Right lung (tissue), 2 donors: ENCODE measurements at regions not wholly inside any gene's neighbourhood (a gene's known extent, or its start where the extent isn't known, plus 50 kb on each side); places are given as distances from the start of the nearest gene placed in this dataset.

Experiments used
- DNase-seq, 2 donors: peaks; one replicate each; pipeline ENCODE4 v3.0.0-alpha.2; 2013

DNA sequence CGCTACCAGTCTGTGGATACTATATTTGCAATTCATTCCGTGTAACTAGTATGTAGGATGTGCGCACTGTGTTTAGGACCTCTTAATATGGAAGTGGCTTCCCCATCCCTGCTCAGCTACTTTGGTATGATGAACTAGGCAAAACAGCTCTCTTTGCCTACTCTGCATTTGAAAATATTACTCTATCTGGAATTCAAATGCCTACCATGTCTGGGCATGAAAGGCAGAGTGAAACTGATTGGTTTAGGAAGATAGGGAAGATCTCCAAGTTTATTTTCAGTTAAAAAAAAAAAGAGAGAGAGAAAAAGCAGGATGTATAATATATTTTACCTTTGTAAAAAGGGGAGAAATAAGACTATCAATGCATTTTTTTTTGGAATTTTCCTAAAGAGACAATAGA lies 74.1 kb upstream of the ELL2 start:
- DNase-seq = no peak

DNA sequence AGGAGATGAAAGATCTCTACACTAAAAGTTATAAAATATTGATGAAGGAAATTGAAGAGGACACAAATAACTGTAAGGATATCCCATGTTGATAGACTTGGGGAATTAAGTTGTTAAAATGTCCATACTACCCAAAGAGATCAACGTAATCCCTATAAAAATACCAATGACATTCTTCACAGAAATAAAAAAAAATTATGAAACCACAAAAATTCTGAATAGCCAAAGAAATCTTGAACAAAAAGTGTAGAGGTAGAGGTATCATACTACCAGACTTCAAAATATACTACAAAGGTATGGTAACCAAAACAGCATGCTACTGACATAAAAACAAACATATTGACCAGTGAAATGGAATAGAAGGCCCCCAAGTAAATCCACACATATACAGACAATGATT lies 71.5 kb upstream of the ELL2 start:
- no peak for DNase-seq

- no peak for DNase-seq
Observed at GRCh38 chr5:96031811-96032261, 70.2 kb upstream of the ELL2 start.

DNA sequence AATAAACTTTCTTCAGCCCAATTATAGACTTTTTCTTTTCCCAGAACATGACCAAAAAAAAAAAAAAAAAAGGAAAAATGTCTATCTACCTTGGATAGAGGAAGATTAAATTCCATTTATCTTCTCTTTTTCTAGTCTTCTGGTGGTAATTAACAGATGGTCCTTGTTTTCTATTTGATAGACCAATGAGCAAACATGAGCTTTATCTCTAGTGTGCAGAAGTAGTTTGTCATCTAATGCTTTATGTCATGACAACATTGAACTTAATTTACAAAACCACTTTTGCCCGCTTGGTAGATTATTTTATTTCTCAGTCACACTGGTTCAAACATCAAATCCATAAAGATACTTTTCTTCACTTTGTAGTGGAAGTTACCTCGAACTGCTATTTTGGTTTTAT lies 69.5 kb upstream of the ELL2 start:
- no peak for DNase-seq

DNA sequence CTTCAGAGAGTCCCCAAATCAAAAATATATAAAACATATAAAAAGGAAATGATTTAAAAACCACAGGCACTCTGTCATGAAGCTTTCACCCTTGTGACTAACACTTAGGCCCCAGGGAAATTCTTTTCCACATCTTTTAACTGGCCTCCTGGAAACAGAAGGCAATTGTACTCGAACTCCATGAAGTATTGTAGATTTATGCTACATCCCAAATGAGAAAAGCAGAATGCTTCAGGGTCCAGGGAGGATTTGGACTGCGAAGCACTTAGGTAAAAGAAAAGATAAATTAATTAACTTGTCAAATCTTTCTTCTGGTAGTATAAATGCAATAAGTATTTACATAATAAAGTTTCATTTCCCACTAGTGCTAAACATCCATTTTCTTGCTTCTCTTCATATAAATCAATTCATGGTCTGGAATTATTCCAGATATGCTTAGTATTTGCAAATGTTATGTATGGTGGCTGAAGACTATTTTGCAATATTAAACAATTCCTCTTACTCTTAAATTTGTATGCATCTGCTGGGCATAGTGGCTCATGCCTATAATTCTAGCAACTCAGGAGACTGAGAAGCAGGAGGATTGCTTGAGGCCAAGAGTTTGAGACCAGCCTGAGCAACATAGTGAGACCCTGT lies 64.9 kb upstream of the ELL2 start:
- no peak for DNase-seq

- no peak for DNase-seq
Observed at GRCh38 chr5:96024683-96025475, 63.2 kb upstream of the ELL2 start.

DNA sequence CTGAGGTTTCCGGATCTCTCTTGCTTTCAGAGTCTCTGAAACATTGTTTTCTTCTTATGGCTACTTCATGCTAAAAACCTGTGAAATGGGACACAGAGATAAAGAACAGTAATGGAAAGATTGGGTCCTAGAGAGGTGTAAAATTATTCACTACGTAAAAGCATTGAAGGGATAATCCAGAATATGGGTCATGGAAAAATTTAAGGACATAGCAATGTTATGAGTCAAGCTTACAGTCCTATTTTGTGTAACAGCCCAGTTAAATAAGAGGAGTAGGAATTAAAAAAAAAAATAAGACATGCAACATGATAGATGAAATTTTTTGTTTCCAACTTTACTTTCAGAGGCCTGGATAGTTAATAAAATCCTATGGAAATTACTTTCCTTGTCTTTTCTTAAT lies 61.9 kb upstream of the ELL2 start:
- no peak for DNase-seq

GRCh38 chr5:96022971-96023370 lies 61.3 kb upstream of the ELL2 start:
- DNase-seq = no peak

DNA sequence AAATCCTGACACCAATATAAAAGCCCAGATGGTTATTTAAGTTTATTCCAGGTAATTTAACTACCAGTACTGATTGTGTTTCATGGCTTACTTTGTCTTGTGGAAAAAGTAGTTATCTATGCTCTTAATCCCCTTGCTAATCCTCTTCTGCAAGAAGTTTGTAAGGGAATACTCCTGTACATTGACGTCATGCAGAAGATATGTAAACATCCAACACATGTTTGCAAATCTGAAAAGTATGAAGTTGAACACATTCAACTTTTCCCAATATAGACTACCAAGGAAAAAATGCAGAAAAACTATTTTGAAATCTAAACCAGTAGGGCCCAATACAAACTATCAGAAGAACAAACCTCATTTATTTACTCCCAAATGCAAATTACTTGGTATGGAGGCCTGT lies 56.3 kb upstream of the ELL2 start:
- DNase-seq = no peak

GRCh38 chr5:96016216-96016615 lies 54.6 kb upstream of the ELL2 start:
- DNase-seq = no peak

- DNase-seq = no peak
Observed at GRCh38 chr5:96015709-96016108, 54.1 kb upstream of the ELL2 start.

DNA sequence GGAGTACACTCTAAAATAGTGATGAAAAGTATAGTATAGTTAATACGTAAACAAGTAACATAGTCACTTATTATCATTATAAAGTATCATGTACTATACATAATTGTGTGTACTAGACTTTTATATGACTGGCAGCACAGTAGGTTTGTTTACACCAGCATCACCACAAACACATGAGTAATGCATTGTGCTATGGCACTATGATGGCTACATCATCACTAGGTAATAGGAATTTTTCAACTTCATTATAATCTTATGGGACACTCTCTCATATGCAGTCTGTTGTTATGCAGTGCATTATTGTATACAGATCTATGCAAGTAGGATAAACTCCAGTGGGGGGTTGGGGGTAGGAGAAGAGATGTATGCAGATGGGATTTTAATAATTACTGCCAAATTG lies 52.7 kb upstream of the ELL2 start:
- DNase-seq = no peak

DNA sequence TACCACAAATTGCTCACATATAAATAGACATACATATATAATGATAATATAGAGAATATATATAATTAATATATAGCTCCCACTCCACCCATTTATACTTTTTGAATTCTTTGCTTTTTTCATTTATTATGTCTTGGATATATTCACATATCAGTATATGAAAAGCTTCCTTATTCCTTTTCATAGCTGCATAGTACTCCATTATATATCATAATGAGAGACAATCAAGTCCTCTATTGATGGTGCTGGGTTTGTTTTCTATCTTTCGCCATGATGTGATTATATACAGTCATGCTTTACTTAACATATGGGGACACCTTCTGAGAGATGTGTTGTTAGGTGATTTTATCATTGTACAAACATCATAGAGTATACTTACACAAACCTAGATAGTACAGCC lies 51.6 kb upstream of the ELL2 start:
- no peak for DNase-seq

DNA sequence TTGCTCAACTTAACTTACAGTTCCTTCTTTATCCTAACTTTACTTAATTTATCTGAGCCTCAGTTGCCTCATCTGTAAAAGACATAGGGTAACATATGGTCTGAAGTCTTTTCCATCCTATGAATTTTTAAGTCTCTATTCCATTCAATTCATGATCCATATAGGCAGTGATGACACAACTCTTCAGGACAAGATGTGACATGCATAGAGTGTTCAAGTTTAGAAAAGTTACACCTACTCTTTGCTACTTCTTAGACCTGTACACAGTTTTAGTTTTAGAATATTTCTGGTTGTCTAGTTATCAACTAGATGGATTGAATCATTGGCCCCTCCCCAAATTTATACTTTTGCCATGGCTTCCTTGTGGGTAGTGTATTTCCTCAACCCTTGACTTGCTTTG lies 50.7 kb upstream of the ELL2 start:
- DNase-seq = no peak
